ENCODE measurements at regions not wholly inside any gene's neighbourhood (a gene's known extent, or its start where the extent isn't known, plus 50 kb on each side); places are given as distances from the start of the nearest gene placed in this dataset.

DNA sequence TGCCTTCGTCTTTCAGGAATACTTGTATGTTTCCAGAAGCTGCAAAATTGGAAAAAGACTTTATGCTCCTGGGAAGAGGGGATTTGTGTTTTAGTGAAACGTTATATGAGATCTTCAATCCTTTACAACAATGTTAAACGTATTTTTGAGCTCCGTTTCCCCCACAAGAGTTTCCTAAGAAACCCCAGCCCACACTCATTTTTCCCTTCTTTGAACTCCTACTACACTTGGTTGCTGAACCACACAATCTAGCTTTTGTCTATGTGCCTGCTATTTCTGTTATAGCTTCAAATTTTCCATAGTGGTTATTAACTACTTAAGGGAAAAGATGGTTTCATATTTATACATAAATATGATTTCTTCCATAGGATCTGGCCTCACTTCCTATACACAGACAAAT is 238.6 kb upstream of the ACTBL2 start:
- TF ChIP-seq, protein P1, sequence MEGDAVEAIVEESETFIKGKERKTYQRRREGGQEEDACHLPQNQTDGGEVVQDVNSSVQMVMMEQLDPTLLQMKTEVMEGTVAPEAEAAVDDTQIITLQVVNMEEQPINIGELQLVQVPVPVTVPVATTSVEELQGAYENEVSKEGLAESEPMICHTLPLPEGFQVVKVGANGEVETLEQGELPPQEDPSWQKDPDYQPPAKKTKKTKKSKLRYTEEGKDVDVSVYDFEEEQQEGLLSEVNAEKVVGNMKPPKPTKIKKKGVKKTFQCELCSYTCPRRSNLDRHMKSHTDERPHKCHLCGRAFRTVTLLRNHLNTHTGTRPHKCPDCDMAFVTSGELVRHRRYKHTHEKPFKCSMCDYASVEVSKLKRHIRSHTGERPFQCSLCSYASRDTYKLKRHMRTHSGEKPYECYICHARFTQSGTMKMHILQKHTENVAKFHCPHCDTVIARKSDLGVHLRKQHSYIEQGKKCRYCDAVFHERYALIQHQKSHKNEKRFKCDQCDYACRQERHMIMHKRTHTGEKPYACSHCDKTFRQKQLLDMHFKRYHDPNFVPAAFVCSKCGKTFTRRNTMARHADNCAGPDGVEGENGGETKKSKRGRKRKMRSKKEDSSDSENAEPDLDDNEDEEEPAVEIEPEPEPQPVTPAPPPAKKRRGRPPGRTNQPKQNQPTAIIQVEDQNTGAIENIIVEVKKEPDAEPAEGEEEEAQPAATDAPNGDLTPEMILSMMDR (IDR thresholded peaks at IDR 0.05; ENCODE audit: insufficient read depth, low read length), result no peak
- TF ChIP-seq, protein P2, sequence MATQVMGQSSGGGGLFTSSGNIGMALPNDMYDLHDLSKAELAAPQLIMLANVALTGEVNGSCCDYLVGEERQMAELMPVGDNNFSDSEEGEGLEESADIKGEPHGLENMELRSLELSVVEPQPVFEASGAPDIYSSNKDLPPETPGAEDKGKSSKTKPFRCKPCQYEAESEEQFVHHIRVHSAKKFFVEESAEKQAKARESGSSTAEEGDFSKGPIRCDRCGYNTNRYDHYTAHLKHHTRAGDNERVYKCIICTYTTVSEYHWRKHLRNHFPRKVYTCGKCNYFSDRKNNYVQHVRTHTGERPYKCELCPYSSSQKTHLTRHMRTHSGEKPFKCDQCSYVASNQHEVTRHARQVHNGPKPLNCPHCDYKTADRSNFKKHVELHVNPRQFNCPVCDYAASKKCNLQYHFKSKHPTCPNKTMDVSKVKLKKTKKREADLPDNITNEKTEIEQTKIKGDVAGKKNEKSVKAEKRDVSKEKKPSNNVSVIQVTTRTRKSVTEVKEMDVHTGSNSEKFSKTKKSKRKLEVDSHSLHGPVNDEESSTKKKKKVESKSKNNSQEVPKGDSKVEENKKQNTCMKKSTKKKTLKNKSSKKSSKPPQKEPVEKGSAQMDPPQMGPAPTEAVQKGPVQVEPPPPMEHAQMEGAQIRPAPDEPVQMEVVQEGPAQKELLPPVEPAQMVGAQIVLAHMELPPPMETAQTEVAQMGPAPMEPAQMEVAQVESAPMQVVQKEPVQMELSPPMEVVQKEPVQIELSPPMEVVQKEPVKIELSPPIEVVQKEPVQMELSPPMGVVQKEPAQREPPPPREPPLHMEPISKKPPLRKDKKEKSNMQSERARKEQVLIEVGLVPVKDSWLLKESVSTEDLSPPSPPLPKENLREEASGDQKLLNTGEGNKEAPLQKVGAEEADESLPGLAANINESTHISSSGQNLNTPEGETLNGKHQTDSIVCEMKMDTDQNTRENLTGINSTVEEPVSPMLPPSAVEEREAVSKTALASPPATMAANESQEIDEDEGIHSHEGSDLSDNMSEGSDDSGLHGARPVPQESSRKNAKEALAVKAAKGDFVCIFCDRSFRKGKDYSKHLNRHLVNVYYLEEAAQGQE (IDR thresholded peaks at IDR 0.05; ENCODE audit: insufficient replicate concordance, low read depth), result no peak
- TF ChIP-seq POLR2AphosphoS5 (IDR thresholded peaks at IDR 0.05; ENCODE audit: low read depth), result no peak
- TF ChIP-seq GABPA (IDR thresholded peaks at IDR 0.05; ENCODE audit: low read depth), result no peak
- TF ChIP-seq SPI1 (IDR thresholded peaks at IDR 0.05; ENCODE audit: borderline replicate concordance, low read depth), result no peak
- Histone ChIP-seq H3K27me3 (ENCODE audit: insufficient read depth, poor library complexity, severe bottlenecking) (no peaks in the 10 kb centered on the region), H3K27ac (replicated peaks) (no peak overlapping the region), H3K4me3 (replicated peaks; ENCODE audit: insufficient read depth, low read length) (no peak overlapping the region)
- no peak for DNase-seq (ENCODE audit: low read depth in 1 of 2, low spot score in 1 of 2)

DNA sequence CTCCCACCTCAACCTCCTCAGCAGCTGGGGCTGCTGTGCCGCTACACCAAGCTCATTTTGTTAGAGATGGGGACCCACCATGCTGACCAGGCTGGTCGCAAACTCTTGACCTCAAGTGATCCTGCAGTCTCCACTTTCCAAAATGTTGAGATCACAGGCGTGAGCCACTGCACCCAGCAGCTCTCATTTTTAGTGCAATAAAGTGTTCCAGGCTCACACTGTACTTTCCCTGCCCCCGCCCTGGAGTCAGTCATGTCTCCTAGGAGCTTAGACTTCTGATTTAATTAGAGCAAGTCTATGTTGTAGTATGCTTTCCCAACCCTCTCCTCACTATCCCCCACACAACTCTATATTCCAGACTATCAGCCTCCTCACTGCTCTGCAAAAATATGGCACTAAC is 238.0 kb upstream of the ACTBL2 start:
- H3K27ac ChIP-seq (replicated peaks), result no peak overlapping the region
- DNase-seq (ENCODE audit: low read depth in 1 of 2, low spot score in 1 of 2), result no peak
- TF ChIP-seq GABPA (IDR thresholded peaks at IDR 0.05; ENCODE audit: low read depth) (no peak), SPI1 (IDR thresholded peaks at IDR 0.05; ENCODE audit: borderline replicate concordance, low read depth) (no peak), POLR2AphosphoS5 (IDR thresholded peaks at IDR 0.05; ENCODE audit: low read depth) (no peak)
- TF ChIP-seq, protein P1 (IDR thresholded peaks at IDR 0.05; ENCODE audit: insufficient read depth, low read length), result no peak
- TF ChIP-seq, protein P2 (IDR thresholded peaks at IDR 0.05; ENCODE audit: insufficient replicate concordance, low read depth), result no peak
- H3K4me3 ChIP-seq (replicated peaks; ENCODE audit: insufficient read depth, low read length), result no peak overlapping the region
- no peaks in the 10 kb centered on the region for H3K27me3 ChIP-seq (ENCODE audit: insufficient read depth, poor library complexity, severe bottlenecking)

DNA sequence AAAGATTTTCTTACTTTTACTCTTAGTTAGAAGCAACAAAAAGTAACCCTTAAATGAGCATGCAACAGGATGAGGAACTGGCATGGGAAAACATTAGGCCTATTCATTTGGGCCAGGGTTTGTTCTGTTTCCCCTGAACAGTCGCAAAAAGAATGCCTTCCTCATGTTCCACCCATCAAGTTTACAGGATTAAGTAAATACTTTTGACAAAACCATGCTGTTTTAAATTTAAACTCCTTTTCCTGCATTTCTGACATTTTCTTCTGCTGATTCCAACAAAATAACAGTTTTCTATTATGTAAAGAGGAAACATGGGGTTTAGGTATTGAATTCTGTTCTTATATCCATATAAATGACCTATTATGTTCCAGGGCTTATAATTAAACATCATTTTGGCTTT is 236.6 kb upstream of the ACTBL2 start:
- Histone ChIP-seq H3K27ac (replicated peaks) (no peak overlapping the region), H3K4me3 (replicated peaks; ENCODE audit: insufficient read depth, low read length) (no peak overlapping the region), H3K27me3 (ENCODE audit: insufficient read depth, poor library complexity, severe bottlenecking) (no peaks in the 10 kb centered on the region)
- DNase-seq (ENCODE audit: low read depth in 1 of 2, low spot score in 1 of 2), result no peak
- TF ChIP-seq, protein P1 (IDR thresholded peaks at IDR 0.05; ENCODE audit: insufficient read depth, low read length), result no peak
- TF ChIP-seq, protein P2 (IDR thresholded peaks at IDR 0.05; ENCODE audit: insufficient replicate concordance, low read depth), result no peak
- TF ChIP-seq GABPA (IDR thresholded peaks at IDR 0.05; ENCODE audit: low read depth), result no peak
- TF ChIP-seq SPI1 (IDR thresholded peaks at IDR 0.05; ENCODE audit: borderline replicate concordance, low read depth), result no peak
- no peak for TF ChIP-seq POLR2AphosphoS5 (IDR thresholded peaks at IDR 0.05; ENCODE audit: low read depth)
